ENCODE measurements at regions not wholly inside any gene's neighbourhood (a gene's known extent, or its start where the extent isn't known, plus 50 kb on each side); places are given as distances from the start of the nearest gene placed in this dataset.

GRCh38 chr16:79360267-79360666 is 240.3 kb downstream of the MAF start:
- Histone ChIP-seq H3K36me3 (ENCODE audit: insufficient read depth, insufficient read length, low read length) (no peaks in the 10 kb centered on the region), H3K9ac (ENCODE audit: insufficient read length, low read depth) (no peak overlapping the region), H3K4me3 (ENCODE audit: insufficient read length, low read depth) (no peak overlapping the region), H3K4me1 (ENCODE audit: insufficient read depth, insufficient read length) (no peaks in the 10 kb centered on the region), H3K9me3 (ENCODE audit: insufficient read depth, low read length) (no peaks in the 10 kb centered on the region), H3K27me3 (ENCODE audit: insufficient read depth, insufficient read length) (no peaks in the 10 kb centered on the region)
- DNase-seq (ENCODE audit: low read depth, low spot score): no peak
- no peak for TF ChIP-seq SUZ12 (IDR thresholded peaks at IDR 0.05; ENCODE audit: extremely low read depth, insufficient read depth, insufficient read length)
- no peak for TF ChIP-seq ZNF274 (IDR thresholded peaks at IDR 0.05; ENCODE audit: low read depth, low read length)
- TF ChIP-seq YY1 (IDR thresholded peaks at IDR 0.05; ENCODE audit: insufficient read depth, insufficient read length): no peak

- no peak for DNase-seq (ENCODE audit: low read depth, low spot score)
- Histone ChIP-seq H3K4me1 (ENCODE audit: insufficient read depth, insufficient read length) (no peaks in the 10 kb centered on the region), H3K36me3 (ENCODE audit: insufficient read depth, insufficient read length, low read length) (no peaks in the 10 kb centered on the region), H3K9ac (ENCODE audit: insufficient read length, low read depth) (no peak overlapping the region), H3K9me3 (ENCODE audit: insufficient read depth, low read length) (no peaks in the 10 kb centered on the region), H3K4me3 (ENCODE audit: insufficient read length, low read depth) (no peak overlapping the region), H3K27me3 (ENCODE audit: insufficient read depth, insufficient read length) (no peaks in the 10 kb centered on the region)
- no peak for TF ChIP-seq SUZ12 (IDR thresholded peaks at IDR 0.05; ENCODE audit: extremely low read depth, insufficient read depth, insufficient read length)
- no peak for TF ChIP-seq YY1 (IDR thresholded peaks at IDR 0.05; ENCODE audit: insufficient read depth, insufficient read length)
- TF ChIP-seq ZNF274 (IDR thresholded peaks at IDR 0.05; ENCODE audit: low read depth, low read length): no peak
Measured at GRCh38 chr16:79359082-79359481, 241.5 kb downstream of the MAF start.

- Histone ChIP-seq H3K9me3 (ENCODE audit: insufficient read depth, low read length) (no peaks in the 10 kb centered on the region), H3K27me3 (ENCODE audit: insufficient read depth, insufficient read length) (no peaks in the 10 kb centered on the region), H3K4me1 (ENCODE audit: insufficient read depth, insufficient read length) (no peaks in the 10 kb centered on the region), H3K9ac (ENCODE audit: insufficient read length, low read depth) (no peak overlapping the region), H3K4me3 (ENCODE audit: insufficient read length, low read depth) (no peak overlapping the region), H3K36me3 (ENCODE audit: insufficient read depth, insufficient read length, low read length) (no peaks in the 10 kb centered on the region)
- no peak for TF ChIP-seq ZNF274 (IDR thresholded peaks at IDR 0.05; ENCODE audit: low read depth, low read length)
- TF ChIP-seq SUZ12 (IDR thresholded peaks at IDR 0.05; ENCODE audit: extremely low read depth, insufficient read depth, insufficient read length): no peak
- TF ChIP-seq YY1 (IDR thresholded peaks at IDR 0.05; ENCODE audit: insufficient read depth, insufficient read length): no peak
- DNase-seq (ENCODE audit: low read depth, low spot score): no peak
Measured at GRCh38 chr16:79358188-79358587, 242.3 kb downstream of the MAF start.

- TF ChIP-seq SUZ12 (IDR thresholded peaks at IDR 0.05; ENCODE audit: extremely low read depth, insufficient read depth, insufficient read length) (no peak), ZNF274 (IDR thresholded peaks at IDR 0.05; ENCODE audit: low read depth, low read length) (no peak), YY1 (IDR thresholded peaks at IDR 0.05; ENCODE audit: insufficient read depth, insufficient read length) (no peak)
Measured at GRCh38 chr16:79355600-79356358, 244.8 kb downstream of the MAF start.

GRCh38 chr16:79351927-79352326 is 248.6 kb downstream of the MAF start:
- Histone ChIP-seq H3K9me3 (ENCODE audit: insufficient read depth, low read length) (no peaks in the 10 kb centered on the region), H3K9ac (ENCODE audit: insufficient read length, low read depth) (no peak overlapping the region), H3K4me1 (ENCODE audit: insufficient read depth, insufficient read length) (peaks cover 5% of the 10 kb centered on the region), H3K27me3 (ENCODE audit: insufficient read depth, insufficient read length) (no peaks in the 10 kb centered on the region), H3K36me3 (ENCODE audit: insufficient read depth, insufficient read length, low read length) (no peaks in the 10 kb centered on the region), H3K4me3 (ENCODE audit: insufficient read length, low read depth) (no peak overlapping the region)
- no peak for DNase-seq (ENCODE audit: low read depth, low spot score)
- TF ChIP-seq SUZ12 (IDR thresholded peaks at IDR 0.05; ENCODE audit: extremely low read depth, insufficient read depth, insufficient read length) (no peak), YY1 (IDR thresholded peaks at IDR 0.05; ENCODE audit: insufficient read depth, insufficient read length) (no peak), ZNF274 (IDR thresholded peaks at IDR 0.05; ENCODE audit: low read depth, low read length) (no peak)

More at GRCh38 chr16:79355600-79356358, 244.8 kb downstream of the MAF start:
- Histone ChIP-seq H3K4me1 (ENCODE audit: insufficient read depth, insufficient read length) (no peaks in the 10 kb centered on the region), H3K27me3 (ENCODE audit: insufficient read depth, insufficient read length) (no peaks in the 10 kb centered on the region), H3K9me3 (ENCODE audit: insufficient read depth, low read length) (no peaks in the 10 kb centered on the region), H3K9ac (ENCODE audit: insufficient read length, low read depth) (no peak overlapping the region), H3K4me3 (ENCODE audit: insufficient read length, low read depth) (no peak overlapping the region), H3K36me3 (ENCODE audit: insufficient read depth, insufficient read length, low read length) (no peaks in the 10 kb centered on the region)
- DNase-seq (ENCODE audit: low read depth, low spot score): no peak

GRCh38 chr16:79349803-79350202 is 250.7 kb downstream of the MAF start:
- H3K4me3 ChIP-seq (ENCODE audit: insufficient read length, low read depth): no peak overlapping the region
- no peaks in the 10 kb centered on the region for H3K9me3 ChIP-seq (ENCODE audit: insufficient read depth, low read length)
- H3K4me1 ChIP-seq (ENCODE audit: insufficient read depth, insufficient read length): peaks cover 5% of the 10 kb centered on the region
- no peaks in the 10 kb centered on the region for H3K27me3 ChIP-seq (ENCODE audit: insufficient read depth, insufficient read length)
- DNase-seq (ENCODE audit: low read depth, low spot score): no peak
- TF ChIP-seq ZNF274 (IDR thresholded peaks at IDR 0.05; ENCODE audit: low read depth, low read length) (no peak), YY1 (IDR thresholded peaks at IDR 0.05; ENCODE audit: insufficient read depth, insufficient read length) (no peak), SUZ12 (IDR thresholded peaks at IDR 0.05; ENCODE audit: extremely low read depth, insufficient read depth, insufficient read length) (no peak)
- H3K9ac ChIP-seq (ENCODE audit: insufficient read length, low read depth): no peak overlapping the region
- no peaks in the 10 kb centered on the region for H3K36me3 ChIP-seq (ENCODE audit: insufficient read depth, insufficient read length, low read length)

- no peaks in the 10 kb centered on the region for H3K9me3 ChIP-seq (ENCODE audit: insufficient read depth, low read length)
- TF ChIP-seq SUZ12 (IDR thresholded peaks at IDR 0.05; ENCODE audit: extremely low read depth, insufficient read depth, insufficient read length) (no peak), YY1 (IDR thresholded peaks at IDR 0.05; ENCODE audit: insufficient read depth, insufficient read length) (no peak), ZNF274 (IDR thresholded peaks at IDR 0.05; ENCODE audit: low read depth, low read length) (no peak)
Measured at GRCh38 chr16:79348521-79349306, 251.8 kb downstream of the MAF start.

More at GRCh38 chr16:79348521-79349306, 251.8 kb downstream of the MAF start:
- Histone ChIP-seq H3K9ac (ENCODE audit: insufficient read length, low read depth) (no peak overlapping the region), H3K4me1 (ENCODE audit: insufficient read depth, insufficient read length) (peaks cover 5% of the 10 kb centered on the region), H3K27me3 (ENCODE audit: insufficient read depth, insufficient read length) (no peaks in the 10 kb centered on the region), H3K4me3 (ENCODE audit: insufficient read length, low read depth) (no peak overlapping the region), H3K36me3 (ENCODE audit: insufficient read depth, insufficient read length, low read length) (no peaks in the 10 kb centered on the region)
- DNase-seq (ENCODE audit: low read depth, low spot score): no peak
